Activated T-cell treated with anti-CD3 and anti-CD28 coated beads for 24 hours (primary cell): ENCODE measurements at regions not wholly inside any gene's neighbourhood (a gene's known extent, or its start where the extent isn't known, plus 50 kb on each side); places are given as distances from the start of the nearest gene placed in this dataset.
"Not testable (repeated sequence)": the region's sequence is repeated elsewhere in the genome, so short reads cannot be mapped to it uniquely, and the experiment has no call there.

ENCODE experiments used
- DNase-seq: peaks from one replicate; pipeline ENCODE4 v3.0.0-alpha.2; 2020; ENCODE audit warnings: low read depth

GRCh38 chr4:124426279-124426678 lies 286.3 kb downstream of the ANKRD50 start:
- DNase-seq = no peak

- no peak for DNase-seq
Observed at GRCh38 chr4:124427095-124427767, 285.3 kb downstream of the ANKRD50 start.

- no peak for DNase-seq
Observed at GRCh38 chr4:124428648-124429047, 283.9 kb downstream of the ANKRD50 start.

- DNase-seq = no peak
Observed at GRCh38 chr4:124429746-124430250, 282.7 kb downstream of the ANKRD50 start.

- DNase-seq = no peak
Observed at GRCh38 chr4:124431653-124432192, 280.8 kb downstream of the ANKRD50 start.

GRCh38 chr4:124432500-124432899 lies 280.0 kb downstream of the ANKRD50 start:
- no peak for DNase-seq

- DNase-seq = no peak
Observed at GRCh38 chr4:124433044-124433443, 279.5 kb downstream of the ANKRD50 start.

GRCh38 chr4:124433500-124433899 lies 279.0 kb downstream of the ANKRD50 start:
- DNase-seq = no peak

GRCh38 chr4:124435274-124435950 lies 277.1 kb downstream of the ANKRD50 start:
- no peak for DNase-seq

GRCh38 chr4:124437853-124438495 lies 274.6 kb downstream of the ANKRD50 start:
- DNase-seq = no peak

- no peak for DNase-seq
Observed at GRCh38 chr4:124445071-124445470, 267.5 kb downstream of the ANKRD50 start.

- no peak for DNase-seq
Observed at GRCh38 chr4:124449881-124450280, 262.7 kb downstream of the ANKRD50 start.

GRCh38 chr4:124450851-124451250 lies 261.7 kb downstream of the ANKRD50 start:
- no peak for DNase-seq

- DNase-seq = no peak
Observed at GRCh38 chr4:124454772-124455270, 257.7 kb downstream of the ANKRD50 start.

- DNase-seq = no peak
Observed at GRCh38 chr4:124455671-124456070, 256.9 kb downstream of the ANKRD50 start.

- DNase-seq = no peak
Observed at GRCh38 chr4:124459196-124459940, 253.2 kb downstream of the ANKRD50 start.

- no peak for DNase-seq
Observed at GRCh38 chr4:124459941-124460310, 252.6 kb downstream of the ANKRD50 start.

GRCh38 chr4:124461592-124461991 lies 250.9 kb downstream of the ANKRD50 start:
- not testable (repeated sequence) for DNase-seq

- DNase-seq = no peak
Observed at GRCh38 chr4:124462954-124463828, 249.3 kb downstream of the ANKRD50 start.

- DNase-seq = no peak
Observed at GRCh38 chr4:124464836-124465235, 247.7 kb downstream of the ANKRD50 start.

GRCh38 chr4:124468360-124468759 lies 244.2 kb downstream of the ANKRD50 start:
- DNase-seq = no peak
